Left renal cortex interstitium (tissue), 4 donors: ENCODE measurements at regions not wholly inside any gene's neighbourhood (a gene's known extent, or its start where the extent isn't known, plus 50 kb on each side); places are given as distances from the start of the nearest gene placed in this dataset.

Source experiments
- DNase-seq, 4 donors: peaks; one replicate each; pipeline ENCODE4 v3.0.0-alpha.2; 2013; ENCODE audit warnings: low read depth in 4 of 4, low spot score in 2 of 4, missing footprints in 1 of 4

- DNase-seq, result no peak
Observed at GRCh38 chr7:106774768-106775551, 90.1 kb upstream of the PIK3CG start.

- DNase-seq, result no peak
Observed at GRCh38 chr7:106775552-106775936, 89.5 kb upstream of the PIK3CG start.

GRCh38 chr7:106775975-106776607 lies 89.0 kb upstream of the PIK3CG start:
- no peak for DNase-seq

- DNase-seq, result no peak
Observed at GRCh38 chr7:106776618-106777347, 88.3 kb upstream of the PIK3CG start.

- no peak for DNase-seq
Observed at GRCh38 chr7:106777674-106778299, 87.3 kb upstream of the PIK3CG start.

- no peak for DNase-seq
Observed at GRCh38 chr7:106778656-106779250, 86.3 kb upstream of the PIK3CG start.

- DNase-seq, result no peak
Observed at GRCh38 chr7:106779877-106780276, 85.2 kb upstream of the PIK3CG start.

GRCh38 chr7:106781007-106781406 lies 84.1 kb upstream of the PIK3CG start:
- DNase-seq, result no peak

GRCh38 chr7:106781828-106782544 lies 83.1 kb upstream of the PIK3CG start:
- DNase-seq, result no peak

GRCh38 chr7:106783286-106783685 lies 81.8 kb upstream of the PIK3CG start:
- no peak for DNase-seq

GRCh38 chr7:106788637-106789036 lies 76.4 kb upstream of the PIK3CG start:
- no peak for DNase-seq

GRCh38 chr7:106791526-106791925 lies 73.6 kb upstream of the PIK3CG start:
- DNase-seq, result no peak

GRCh38 chr7:106792233-106792926 lies 72.7 kb upstream of the PIK3CG start:
- no peak for DNase-seq

GRCh38 chr7:106793015-106793975 lies 71.8 kb upstream of the PIK3CG start:
- no peak for DNase-seq

GRCh38 chr7:106794276-106795083 lies 70.6 kb upstream of the PIK3CG start:
- DNase-seq, result no peak

- DNase-seq, result no peak
Observed at GRCh38 chr7:106795084-106795876, 69.8 kb upstream of the PIK3CG start.

- DNase-seq, result no peak
Observed at GRCh38 chr7:106795877-106796231, 69.2 kb upstream of the PIK3CG start.
